ENCODE measurements at regions not wholly inside any gene's neighbourhood (a gene's known extent, or its start where the extent isn't known, plus 50 kb on each side); places are given as distances from the start of the nearest gene placed in this dataset.

GRCh38 chr14:21941885-21942284 lies 268.3 kb upstream of the OR4E1 start:
- H3K4me3 ChIP-seq (replicated peaks in 1 of 2; ENCODE audit: low read depth in 1 of 2, low read length in 2 of 2), result no peak overlapping the region
- H3K27me3 ChIP-seq (ENCODE audit: insufficient read depth, low read length), result peaks cover 34% of the 10 kb centered on the region; the same call in 1 of the 2 replicates
- no peaks in the 10 kb centered on the region for H3K4me1 ChIP-seq (ENCODE audit: control insufficient read depth in 1 of 2, insufficient read depth in 2 of 2, low read length in 2 of 2)
- no peaks in the 10 kb centered on the region for H3K79me2 ChIP-seq (ENCODE audit: insufficient read depth, low read length)
- no peak for DNase-seq (ENCODE audit: low read depth, low spot score)
- no peak overlapping the region for H3K27ac ChIP-seq (ENCODE audit: low read depth, low read length)
- no TSS peak for BruUV-seq (replicated peaks)
- no peak overlapping the region for H3K4me2 ChIP-seq (ENCODE audit: low read length)
- no peaks in the 10 kb centered on the region for H3K9me3 ChIP-seq (ENCODE audit: control insufficient read depth in 1 of 2, insufficient read depth in 1 of 2, low read depth in 1 of 2, low read length in 2 of 2)
- POLR2A ChIA-PET, result no interaction called here
- CTCF ChIA-PET, result interaction anchor here (0.7 to 1.4 kb wide), 4 partner anchors 24 to 97 kb away, joined by 3 to 4 read pairs (median 4); no protein-coding TSS in a partner anchor
- no peaks in the 10 kb centered on the region for H3K36me3 ChIP-seq (ENCODE audit: control insufficient read depth in 1 of 2, insufficient read depth in 2 of 2, low read length in 2 of 2)
- ATAC-seq, result no peak
- no peak overlapping the region for H2AFZ ChIP-seq (ENCODE audit: low read depth, low read length, poor library complexity, severe bottlenecking)
- H3K9ac ChIP-seq (ENCODE audit: low read length), result no peak overlapping the region
- no peak for TF ChIP-seq REST (IDR thresholded peaks at IDR 0.05; ENCODE audit: low read depth)
- TF ChIP-seq ZNF274 (IDR thresholded peaks at IDR 0.05; ENCODE audit: low read depth, low read length), result no peak
- no peak for TF ChIP-seq ZFX (IDR thresholded peaks at IDR 0.05)
- no peak for TF ChIP-seq ELF1 (IDR thresholded peaks at IDR 0.05; ENCODE audit: borderline replicate concordance, low read depth)
- no peak for TF ChIP-seq RAD21 (IDR thresholded peaks at IDR 0.05; ENCODE audit: low read depth)
- TF ChIP-seq YY1 (IDR thresholded peaks at IDR 0.05; ENCODE audit: extremely low read depth, insufficient replicate concordance, low read depth, low read length), result no peak
- TF ChIP-seq TCF7L2 (IDR thresholded peaks at IDR 0.05; ENCODE audit: borderline replicate concordance, extremely low read depth, insufficient read depth, insufficient read length), result no peak
- TF ChIP-seq EZH2 (IDR thresholded peaks at IDR 0.05), result no peak
- TF ChIP-seq EZH2phosphoT487 (IDR thresholded peaks at IDR 0.05; ENCODE audit: borderline replicate concordance), result no peak
- no peak for TF ChIP-seq POLR2A (IDR thresholded peaks at IDR 0.05; ENCODE audit: borderline replicate concordance, extremely low read depth, insufficient read depth, insufficient read length)
- no peak for TF ChIP-seq CBX3 (IDR thresholded peaks at IDR 0.05; ENCODE audit: low read depth)
- TF ChIP-seq SIN3A (IDR thresholded peaks at IDR 0.05; ENCODE audit: low read depth), result no peak
- no peak for TF ChIP-seq FOSL1 (IDR thresholded peaks at IDR 0.05; ENCODE audit: low read depth)
- TF ChIP-seq EGR1 (IDR thresholded peaks at IDR 0.05; ENCODE audit: low read depth), result no peak
- TF ChIP-seq CTCF (IDR thresholded peaks at IDR 0.05 in 2 of 3, conservative IDR thresholded peaks at IDR 0.05 in 1 of 3; ENCODE audit: borderline replicate concordance in 1 of 3, insufficient read depth in 1 of 3, low read depth in 2 of 3, low read length in 2 of 3), result no peak
- TF ChIP-seq POLR2AphosphoS5 (IDR thresholded peaks at IDR 0.05; ENCODE audit: low read depth, low read length), result no peak
- TF ChIP-seq ZBTB33 (IDR thresholded peaks at IDR 0.05; ENCODE audit: extremely low read depth, insufficient replicate concordance, low read length), result no peak
- no peaks in the 10 kb centered on the region for H3K9me2 ChIP-seq (ENCODE audit: insufficient read depth)
- intact Hi-C loops (cut with micrococcal nuclease), result no loop called here
- H4K20me1 ChIP-seq (ENCODE audit: insufficient read depth), result no peaks in the 10 kb centered on the region
- RAD21 ChIA-PET (ENCODE audit: low non-redundant PET in 1 of 2, low total read pairs in 2 of 2, uncharacterized antibody in 2 of 2, unreplicated experiment in 2 of 2), result no interaction called here
